NCI-H146 treated with DMSO at 0.1 percent for 48 hours (cell line): ENCODE measurements at regions not wholly inside any gene's neighbourhood (a gene's known extent, or its start where the extent isn't known, plus 50 kb on each side); places are given as distances from the start of the nearest gene placed in this dataset.
"Not testable (repeated sequence)": the region's sequence is repeated elsewhere in the genome, so short reads cannot be mapped to it uniquely, and the experiment has no call there.

ENCODE experiments used
- DNase-seq: peaks from one replicate; lab custom pipeline; 2025; ENCODE audit not compliant: unreplicated experiment; lab: John Stamatoyannopoulos, UW

DNA sequence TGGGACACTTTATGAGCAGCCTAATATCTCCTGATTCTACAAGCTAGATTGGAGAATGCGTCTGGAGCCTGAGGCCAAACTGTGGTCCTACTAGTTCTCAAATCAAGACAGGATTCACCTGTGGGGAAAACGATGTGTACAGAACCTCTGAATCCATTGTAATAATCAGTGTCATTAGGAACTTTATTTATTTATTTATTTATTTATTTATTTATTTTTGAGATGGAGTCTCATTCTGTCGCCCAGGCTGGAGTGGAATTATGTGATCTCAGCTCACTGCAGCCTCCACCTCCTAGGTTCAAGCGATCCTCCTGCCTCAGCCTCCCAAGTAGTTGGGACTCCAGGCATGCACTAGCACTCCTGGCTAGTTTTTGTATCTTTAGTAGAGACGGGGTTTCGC, 52.6 kb upstream of the KIF26B start:
- DNase-seq = not testable (repeated sequence)

DNA sequence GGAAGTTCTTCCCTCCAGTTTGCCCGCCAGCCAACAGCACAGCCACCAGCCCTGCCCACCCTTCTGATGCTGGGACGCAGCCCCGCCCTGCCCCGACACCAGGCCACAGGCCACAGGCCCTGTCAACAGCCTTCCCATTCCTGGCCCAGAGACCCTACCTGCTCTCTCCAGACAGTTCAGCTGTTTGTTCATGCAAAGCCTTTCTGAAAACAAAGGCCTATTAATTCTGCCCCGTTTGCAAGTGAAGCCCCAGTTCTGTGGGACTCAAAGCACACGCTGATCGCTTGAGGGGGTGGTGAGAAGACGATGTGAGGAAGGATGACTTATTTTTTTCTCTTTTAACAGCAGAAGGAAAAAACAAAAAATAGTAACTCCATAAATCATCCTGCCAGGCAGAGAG, 55.4 kb upstream of the KIF26B start:
- no peak for DNase-seq

DNA sequence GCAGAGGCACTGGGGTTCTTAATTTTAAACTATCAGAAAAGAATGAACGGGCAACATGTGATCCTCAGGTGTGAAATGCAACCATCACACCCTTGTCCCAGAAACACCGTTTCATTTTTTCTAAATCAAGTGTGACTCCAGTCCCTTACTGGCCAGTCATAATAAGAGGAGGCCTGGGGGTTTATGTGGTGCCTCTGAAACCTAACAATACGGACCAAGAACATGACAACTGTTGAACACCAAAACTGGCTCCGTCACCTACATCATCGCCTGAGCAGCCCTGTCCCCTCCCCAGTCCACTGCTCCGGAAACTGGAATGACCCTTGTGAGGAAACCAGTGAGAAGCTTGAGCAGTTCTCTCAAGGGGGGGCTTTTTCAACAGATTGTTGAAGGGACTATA, 55.9 kb upstream of the KIF26B start:
- no peak for DNase-seq

DNA sequence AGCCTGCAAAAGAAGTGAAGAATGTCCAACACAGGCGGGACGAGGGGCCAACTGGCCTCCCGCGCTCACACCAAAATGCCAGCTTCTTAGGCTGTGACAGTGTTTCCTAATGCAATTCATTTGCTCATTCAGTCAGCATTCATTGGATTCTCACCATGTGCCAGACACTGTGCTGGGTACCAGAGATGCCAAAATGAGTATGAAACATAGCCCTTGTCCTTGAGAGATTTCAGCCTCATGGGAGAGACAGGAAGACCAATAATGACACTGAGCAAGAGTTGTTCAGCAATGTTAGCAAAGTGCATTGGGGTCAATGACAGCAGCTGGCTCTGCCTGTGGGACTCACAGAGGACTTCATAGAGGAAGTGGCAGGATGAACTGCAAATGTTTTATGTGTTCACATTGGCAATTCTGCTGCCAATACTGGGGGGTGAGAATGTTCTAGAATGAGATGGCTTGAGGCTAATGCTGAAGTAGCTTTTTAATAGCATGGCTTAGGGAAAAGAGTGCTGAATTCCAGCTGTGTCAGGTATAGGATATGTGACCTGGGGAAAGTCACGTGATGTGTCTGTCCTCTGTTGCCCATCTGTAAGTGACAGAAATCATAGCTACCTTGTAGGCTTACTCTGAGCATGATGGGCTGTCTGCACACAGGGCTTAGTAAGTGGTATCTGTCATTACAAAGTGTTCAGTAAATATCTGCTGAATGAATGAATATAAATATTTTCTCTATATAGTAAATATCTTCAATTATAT, 58.3 kb upstream of the KIF26B start:
- DNase-seq = no peak

DNA sequence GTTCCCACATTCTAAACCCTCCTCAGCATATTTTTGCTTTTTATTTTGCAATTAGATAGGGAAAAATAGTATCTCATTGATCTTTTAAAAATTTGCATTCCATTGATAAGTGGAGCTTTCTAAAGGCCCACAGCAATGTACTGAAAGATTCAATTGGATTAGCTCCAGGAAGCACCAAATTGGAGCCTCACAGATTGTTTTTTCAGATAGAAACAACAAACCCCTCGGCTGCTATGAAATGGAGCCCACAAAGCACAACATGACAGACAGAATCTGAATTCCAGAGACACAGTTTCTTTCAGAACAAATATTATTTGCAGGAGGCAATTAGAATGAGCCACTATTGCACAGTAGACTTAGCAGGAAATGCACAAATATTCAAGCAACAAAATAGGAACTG, 58.9 kb upstream of the KIF26B start:
- DNase-seq = no peak

DNA sequence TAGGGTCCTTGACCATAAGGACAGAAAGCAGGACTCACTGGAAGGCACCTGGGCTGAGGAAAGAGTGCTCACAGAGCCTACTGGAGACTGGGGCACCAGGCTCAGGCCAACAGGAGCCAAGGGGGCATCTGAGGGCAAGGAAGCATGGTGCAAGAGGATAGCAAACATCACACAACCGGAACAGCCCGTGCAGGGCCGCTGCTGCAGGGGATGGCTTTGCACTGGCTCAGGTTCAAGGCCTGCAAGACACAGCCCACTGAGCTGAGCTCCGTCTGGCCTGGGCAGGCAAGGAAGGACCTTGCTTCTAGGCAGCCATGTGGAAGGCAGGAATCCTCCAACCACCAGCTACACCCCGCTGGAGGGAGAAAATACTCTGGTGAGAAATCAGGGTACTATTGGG, 59.8 kb upstream of the KIF26B start:
- DNase-seq = no peak

DNA sequence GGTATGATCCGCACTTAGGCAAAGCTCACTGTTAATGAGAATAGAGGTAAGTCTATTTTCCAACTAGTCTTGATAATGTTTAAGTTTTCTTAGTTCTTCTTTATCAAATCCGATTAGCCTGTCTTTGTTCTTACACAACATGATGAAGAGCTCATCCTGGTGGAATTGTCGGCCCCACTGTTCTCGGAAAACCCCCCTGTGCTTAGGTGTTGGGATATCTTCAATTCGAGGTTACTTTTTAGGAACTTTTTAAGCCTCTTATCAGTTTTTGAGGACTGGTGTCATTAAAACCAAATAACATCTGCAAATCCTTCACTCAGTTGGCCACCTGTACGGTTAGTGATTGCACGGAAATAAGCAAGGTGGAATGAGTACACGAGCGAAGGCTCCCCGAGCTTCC, 60.7 kb upstream of the KIF26B start:
- no peak for DNase-seq

DNA sequence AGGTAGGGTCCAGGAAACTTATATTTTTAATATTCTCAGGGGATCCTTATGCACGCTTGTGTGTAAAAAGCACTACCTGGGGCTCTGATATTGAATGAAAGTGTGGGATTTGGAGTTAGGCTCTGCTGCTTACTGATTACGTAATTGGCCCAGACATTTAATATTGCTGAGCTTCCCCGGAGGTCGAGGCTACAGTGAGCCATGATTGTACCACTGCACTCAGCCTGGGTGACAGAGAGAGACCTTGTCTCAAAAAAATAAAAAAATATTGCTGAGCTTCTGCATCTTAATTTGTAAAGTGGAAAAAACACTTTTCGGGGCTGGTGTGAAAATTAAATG, 62.2 kb upstream of the KIF26B start:
- DNase-seq = no peak

DNA sequence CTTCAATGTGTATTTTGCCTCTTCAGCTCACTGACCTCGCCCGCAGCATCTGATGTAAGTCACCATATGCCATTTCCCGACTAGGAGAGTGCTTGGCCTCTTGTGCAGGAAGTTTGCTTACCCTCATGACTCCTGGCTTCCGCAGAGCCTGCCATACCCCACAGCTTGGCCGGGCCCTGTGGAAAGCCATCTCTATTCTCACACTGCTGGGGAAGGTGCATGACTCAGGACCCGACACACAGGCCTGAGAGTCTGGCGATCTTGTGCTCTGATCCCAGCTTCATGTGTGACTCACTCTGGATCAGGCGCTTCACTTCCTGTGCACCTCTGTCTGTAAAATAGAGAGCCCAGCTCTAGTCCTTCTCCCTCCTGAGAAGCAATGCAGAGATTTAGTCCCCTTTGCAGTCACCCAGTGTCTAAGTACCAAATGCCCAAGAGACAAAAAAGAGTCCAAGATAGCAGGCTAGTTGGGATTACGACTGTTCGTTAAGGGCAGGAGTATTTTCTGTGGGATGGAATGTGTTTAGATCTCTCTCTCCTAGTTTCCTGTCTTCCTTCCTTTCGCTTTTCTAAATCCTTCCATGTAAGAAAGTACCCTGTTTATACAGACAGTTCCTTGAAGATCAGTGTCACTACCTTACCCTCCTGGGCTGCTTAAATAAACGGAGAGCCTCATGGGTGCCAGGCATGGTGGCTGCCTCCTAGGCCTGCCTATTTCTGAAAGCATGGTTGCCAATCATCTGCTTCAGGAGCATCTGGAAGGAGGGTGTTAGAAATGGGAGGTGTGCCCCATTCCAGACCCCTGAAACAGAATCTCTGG, 62.8 kb upstream of the KIF26B start:
- no peak for DNase-seq

DNA sequence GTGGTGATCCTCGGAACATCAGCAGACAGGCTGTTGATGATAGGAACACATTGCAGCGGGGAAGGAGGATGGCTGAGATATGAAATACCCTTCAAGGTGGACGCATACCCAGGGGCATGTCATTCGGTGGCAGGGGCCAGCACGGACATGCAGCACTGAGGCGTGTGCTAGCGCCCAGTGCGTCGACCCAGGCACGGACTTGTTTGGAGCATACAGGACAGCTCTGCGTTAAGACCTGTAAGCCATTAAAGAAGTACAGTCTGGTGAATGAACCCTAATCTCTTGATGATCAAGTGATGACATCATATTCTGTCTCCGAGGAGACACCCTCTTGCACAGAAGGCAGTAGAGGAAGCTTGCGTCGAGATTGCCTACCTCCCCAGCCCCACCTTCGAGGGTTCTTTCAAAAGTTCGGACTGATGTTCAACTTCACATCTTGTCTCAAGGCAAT, 63.6 kb upstream of the KIF26B start:
- DNase-seq = no peak

DNA sequence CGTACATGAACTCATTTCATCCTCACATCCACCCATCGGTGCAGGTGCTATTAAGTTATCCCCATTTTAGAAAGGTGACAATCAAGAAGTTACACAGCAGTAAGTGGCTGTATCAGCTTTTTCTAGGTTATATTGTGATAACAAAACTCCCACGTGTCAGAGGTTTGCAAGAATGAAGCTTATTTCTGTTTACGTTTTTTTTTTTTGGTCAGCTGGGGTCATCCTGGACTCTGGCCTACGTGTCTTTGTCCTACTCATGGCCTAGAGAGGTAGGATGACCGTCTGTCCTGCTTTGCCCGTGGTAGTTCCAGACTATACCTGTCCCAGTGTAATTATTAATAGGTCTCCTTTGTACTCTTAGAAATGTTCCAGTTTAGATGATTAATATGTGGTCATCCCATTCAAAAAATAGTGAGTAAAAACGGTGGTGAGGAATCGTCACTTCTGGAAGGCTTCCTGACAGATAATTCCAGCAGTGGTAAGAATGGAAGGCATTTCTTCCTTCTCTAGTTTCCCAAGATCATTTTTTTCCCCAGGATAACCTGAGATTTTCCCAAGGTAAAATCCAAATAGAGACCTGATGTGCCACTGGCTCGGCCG, 64.2 kb upstream of the KIF26B start:
- no peak for DNase-seq

DNA sequence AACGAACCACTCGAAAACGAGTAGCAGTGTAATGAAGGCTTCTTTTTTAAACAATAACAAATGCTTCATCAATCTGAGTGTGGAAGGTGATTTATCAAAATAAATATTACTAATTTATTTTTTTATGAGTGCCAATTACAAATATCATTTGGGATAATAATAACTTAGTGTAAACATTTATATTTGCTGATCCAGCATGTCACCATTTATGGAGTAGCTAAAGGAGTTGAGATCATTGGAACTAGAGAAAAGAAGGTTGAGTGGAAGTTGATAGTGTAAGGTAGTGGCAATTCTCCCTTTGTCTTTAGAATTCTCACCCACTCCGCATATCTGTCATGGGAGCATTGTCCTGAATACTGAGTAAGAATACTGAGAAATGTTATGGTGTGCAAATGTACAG, 67.1 kb upstream of the KIF26B start:
- DNase-seq = no peak

DNA sequence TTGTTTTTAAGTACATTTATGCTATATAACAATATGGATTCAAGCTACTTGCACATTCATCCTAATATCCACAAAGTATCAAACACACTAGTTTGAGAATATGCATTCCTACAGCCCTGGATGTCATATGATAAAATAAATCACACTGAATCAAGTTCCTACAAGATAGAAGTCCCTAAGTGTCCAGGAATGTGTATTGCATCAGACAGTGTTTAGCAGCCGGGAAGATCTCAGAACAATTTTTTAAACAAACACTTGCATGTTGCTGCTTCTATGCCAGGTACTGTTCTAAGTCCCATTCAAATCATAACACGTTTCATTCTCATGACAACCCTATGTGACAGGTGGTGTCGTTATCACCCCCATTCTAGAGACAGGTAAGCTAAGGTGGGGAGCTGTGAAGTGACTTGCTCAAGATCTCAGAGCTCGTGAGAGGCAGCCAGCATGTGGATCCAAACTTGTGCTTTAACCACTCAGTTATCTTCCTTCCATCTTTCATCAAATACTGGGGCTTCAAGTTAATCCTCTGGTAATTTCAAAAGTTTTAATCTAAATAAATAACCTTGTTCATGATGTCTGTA, 68.3 kb upstream of the KIF26B start:
- DNase-seq = no peak

DNA sequence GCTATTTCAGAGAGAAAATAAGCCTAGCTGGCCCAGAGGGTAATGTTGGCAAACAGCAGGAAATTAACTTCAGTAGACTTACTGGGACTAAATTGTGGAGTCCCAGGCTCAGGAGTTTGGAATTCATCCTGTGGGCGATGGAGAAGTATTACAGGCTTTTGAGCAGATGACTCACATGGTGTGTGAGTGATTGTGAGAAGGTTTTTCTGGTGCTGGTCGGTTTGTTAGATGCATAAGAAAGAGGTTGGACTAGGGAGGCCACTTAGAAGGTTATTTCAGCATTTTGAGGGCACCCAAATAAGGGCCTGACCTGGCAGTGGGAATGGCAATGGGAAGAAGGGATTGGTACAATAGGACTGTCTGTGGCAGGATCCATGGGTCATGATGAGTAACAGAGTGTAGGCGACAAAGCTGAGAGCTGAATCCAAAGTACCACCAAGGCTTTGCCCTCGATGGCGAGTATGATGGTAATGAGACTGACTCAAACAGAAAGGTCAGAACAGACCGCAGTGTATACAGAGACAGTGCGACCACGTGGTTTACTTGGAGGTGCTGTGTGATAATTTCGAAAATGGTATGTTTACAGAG, 69.2 kb upstream of the KIF26B start:
- DNase-seq = no peak

DNA sequence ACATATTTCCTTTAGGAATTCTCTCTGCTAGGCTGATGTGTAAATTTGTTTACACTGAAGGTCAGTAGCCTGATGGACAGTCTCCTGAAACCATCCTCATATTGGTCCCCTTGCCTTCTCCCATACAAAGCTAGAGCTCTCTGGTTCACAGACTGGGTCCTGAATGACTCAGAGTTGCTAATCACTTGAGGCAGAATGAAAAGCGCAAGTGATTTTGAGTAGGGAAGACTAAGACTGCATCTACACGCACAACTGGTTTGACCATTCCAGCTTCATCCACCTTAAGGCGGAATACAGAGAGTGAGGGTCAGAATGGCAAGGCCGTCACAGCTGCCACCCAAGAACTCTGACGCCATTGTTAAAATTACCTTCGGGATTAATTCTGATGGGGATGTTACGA, 70.2 kb upstream of the KIF26B start:
- DNase-seq = no peak

DNA sequence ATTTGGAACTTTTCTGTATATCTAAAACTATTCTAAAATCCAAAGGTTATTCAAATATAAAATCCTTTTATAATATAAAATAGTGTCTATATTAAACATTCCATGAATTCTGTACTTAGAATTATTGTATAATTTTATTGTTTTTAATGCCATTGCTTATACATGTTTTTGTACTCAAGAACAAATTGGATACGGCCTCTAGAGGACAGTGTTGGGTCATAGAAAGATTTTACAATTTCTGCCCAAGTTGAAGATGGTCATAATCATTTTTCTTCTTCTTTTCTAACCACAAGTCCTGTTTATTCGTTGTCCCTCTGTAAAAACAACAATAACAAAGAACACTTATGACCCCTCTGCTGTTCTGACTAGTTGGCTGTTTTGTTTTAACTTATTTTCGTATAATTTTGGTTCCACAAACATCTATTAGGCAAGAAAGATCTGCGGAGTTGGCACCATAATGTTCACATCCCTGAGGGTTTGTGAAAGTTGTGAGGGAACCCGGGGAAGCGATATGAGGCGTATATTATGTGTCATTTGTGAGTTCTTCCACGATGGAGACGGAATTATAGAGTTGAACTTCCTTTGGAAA, 75.7 kb upstream of the KIF26B start:
- DNase-seq = no peak

DNA sequence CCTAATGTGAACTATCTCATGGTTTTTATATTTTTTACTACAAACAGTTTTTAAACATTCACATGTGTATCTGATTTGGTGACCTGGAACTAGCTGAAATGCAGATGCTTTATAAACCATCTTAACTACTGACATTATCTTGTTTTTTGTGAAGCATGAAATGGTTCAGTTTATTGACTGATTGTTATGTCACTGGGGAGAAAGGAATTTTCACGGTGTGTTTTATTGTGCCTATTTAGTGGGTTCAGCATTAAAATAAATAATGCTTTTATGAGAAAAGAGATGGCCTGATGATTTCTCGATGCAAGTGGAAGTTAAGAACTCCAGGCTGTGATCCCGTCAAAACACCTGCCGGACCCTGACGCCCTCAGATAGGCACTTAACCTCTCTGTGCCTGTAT, 79.9 kb upstream of the KIF26B start:
- DNase-seq = no peak

DNA sequence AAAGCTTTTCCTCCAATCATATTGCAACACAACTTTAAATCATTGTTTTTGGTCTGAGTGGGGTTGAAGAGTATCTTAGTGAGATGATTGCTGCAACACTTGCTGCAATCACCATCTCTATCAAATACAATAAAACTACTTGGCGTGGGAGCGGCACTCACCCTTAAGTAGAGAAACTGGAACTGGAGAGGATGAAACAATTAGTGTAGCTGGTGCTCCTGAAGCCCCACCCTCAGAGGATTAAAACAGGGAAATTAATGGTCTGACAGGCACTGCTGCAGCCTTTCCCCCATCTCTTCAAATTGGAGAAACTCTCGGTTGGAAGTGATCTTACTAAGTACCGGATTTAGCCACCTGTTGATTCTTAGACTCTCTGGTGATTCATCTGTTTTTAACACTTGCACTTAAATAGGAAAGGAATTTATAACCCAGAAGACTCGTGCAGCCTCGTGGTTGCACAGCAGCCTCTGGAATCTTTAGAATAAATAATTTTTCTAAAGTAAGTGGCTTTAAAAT, 80.5 kb upstream of the KIF26B start:
- DNase-seq = no peak

DNA sequence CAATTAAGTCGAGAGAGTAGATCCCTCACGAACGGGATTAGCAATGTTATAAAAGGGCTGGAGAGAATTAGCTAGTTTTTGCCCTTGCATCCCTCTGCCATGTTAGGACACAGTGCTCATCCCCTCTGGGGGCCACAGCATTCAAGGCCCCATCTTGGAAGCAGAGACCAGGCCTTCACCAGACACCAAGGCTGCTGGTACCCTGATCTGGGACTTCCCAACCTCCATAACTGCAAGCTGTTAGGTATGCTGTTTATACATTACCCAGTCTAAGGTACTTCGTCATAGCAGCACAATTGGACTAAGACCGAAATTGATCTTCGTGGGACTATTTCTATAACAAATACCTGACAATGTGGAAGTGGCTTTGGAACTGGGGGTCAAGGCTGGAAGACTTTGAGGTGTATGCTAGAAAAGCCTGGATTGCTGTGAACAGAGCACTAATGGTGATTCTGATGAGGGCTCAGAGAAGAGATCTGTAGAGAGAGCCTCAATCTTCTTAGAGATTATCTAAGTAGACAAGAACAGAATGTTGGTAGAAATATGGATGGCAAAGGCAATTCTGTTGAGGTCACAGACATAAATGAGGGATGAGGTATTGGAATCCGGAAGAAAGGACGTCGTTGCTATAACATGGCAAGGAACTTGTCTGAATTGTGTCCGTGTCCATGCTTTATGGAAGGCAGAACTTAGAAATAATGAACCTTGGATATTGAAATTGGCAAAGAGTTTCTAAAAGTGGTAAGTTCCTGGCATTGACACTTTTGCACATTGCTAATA, 83.8 kb upstream of the KIF26B start:
- no peak for DNase-seq

DNA sequence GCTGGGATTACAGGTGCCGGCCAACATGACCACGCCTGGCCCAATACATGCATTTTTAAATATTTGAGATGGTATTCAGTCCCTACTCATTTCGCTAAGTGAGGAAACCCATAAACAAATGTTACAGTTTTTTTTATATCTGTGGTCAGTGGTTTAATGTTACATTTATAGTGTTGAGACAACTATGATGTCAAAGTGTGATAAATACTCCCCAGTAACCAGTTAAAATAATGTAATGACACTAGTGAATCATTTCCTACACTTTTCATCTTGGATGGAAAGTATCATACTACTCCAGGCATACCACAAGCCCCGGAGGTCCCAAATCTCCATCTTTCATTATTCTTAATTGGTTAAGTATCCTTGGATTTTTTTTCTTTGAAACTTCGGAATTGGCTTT, 87.5 kb upstream of the KIF26B start:
- no peak for DNase-seq
